Cardiac muscle cell (in vitro differentiated cells and primary cell): ENCODE measurements at regions not wholly inside any gene's neighbourhood (a gene's known extent, or its start where the extent isn't known, plus 50 kb on each side); places are given as distances from the start of the nearest gene placed in this dataset.

Experiments
- DNase-seq, 2 donors: peaks; one replicate each; pipeline versions ENCODE4 v3.0.0 to v3.0.0-alpha.2; 2010 to 2017; ENCODE audit warnings: low read depth in 1 of 2, low spot score in 1 of 2
- H3K27ac ChIP-seq: fragments of 200-600 bp; sonication (generic); 2 replicates; pipeline ENCODE4 v1.5.1; 2016
- H3K27me3 ChIP-seq: fragments of 200-600 bp; sonication (generic); 2 replicates; pipeline ENCODE4 v1.6.0; 2016; ENCODE audit warnings: control low read depth
- H3K36me3 ChIP-seq: fragments of 200-600 bp; sonication (generic); 2 replicates; pipeline ENCODE4 v1.5.1; 2016; ENCODE audit warnings: control low read depth
- H3K4me1 ChIP-seq: fragments of 200-600 bp; sonication (generic); 2 replicates; pipeline ENCODE4 v1.8.1; 2017; ENCODE audit warnings: low read depth, mild to moderate bottlenecking, mixed run types
- H3K4me3 ChIP-seq: fragments of 200-600 bp; sonication (generic); 2 replicates; pipeline ENCODE4 v1.5.1; 2016; ENCODE audit warnings: mild to moderate bottlenecking
- H3K9me3 ChIP-seq: fragments of 200-600 bp; sonication (generic); 2 replicates; pipeline ENCODE4 v1.5.1; 2017; ENCODE audit warnings: low read depth, mild to moderate bottlenecking, control low read depth
- CTCF ChIP-seq: IDR thresholded peaks from 2 replicates; pipeline ENCODE4 v1.5.1; 2012; ENCODE audit warnings: low read depth, mild to moderate bottlenecking, low read length

GRCh38 chr1:213464786-213465460 lies 413.9 kb downstream of the RPS6KC1 start:
- no peak for TF ChIP-seq CTCF
- no peaks in the 10 kb centered on the region for H3K27me3 ChIP-seq
- H3K4me1 ChIP-seq, result no peaks in the 10 kb centered on the region
- no peak for DNase-seq
- no peak overlapping the region for H3K27ac ChIP-seq
- no peaks in the 10 kb centered on the region for H3K36me3 ChIP-seq
- no peak overlapping the region for H3K4me3 ChIP-seq
- H3K9me3 ChIP-seq, result no peaks in the 10 kb centered on the region

GRCh38 chr1:213466541-213466940 lies 415.5 kb downstream of the RPS6KC1 start:
- H3K4me1 ChIP-seq, result no peaks in the 10 kb centered on the region
- no peak for TF ChIP-seq CTCF
- no peaks in the 10 kb centered on the region for H3K27me3 ChIP-seq
- H3K4me3 ChIP-seq, result no peak overlapping the region
- DNase-seq, result no peak
- no peaks in the 10 kb centered on the region for H3K36me3 ChIP-seq
- H3K27ac ChIP-seq, result no peak overlapping the region
- no peaks in the 10 kb centered on the region for H3K9me3 ChIP-seq

GRCh38 chr1:213474054-213474453 lies 423.0 kb downstream of the RPS6KC1 start:
- H3K36me3 ChIP-seq, result no peaks in the 10 kb centered on the region
- H3K9me3 ChIP-seq, result no peaks in the 10 kb centered on the region
- no peaks in the 10 kb centered on the region for H3K27me3 ChIP-seq
- no peak overlapping the region for H3K4me3 ChIP-seq
- peak overlapping the region; percentile 69 for H3K27ac ChIP-seq
- peak; percentile 47 to 62 for DNase-seq
- H3K4me1 ChIP-seq, result peaks cover 11% of the 10 kb centered on the region
- TF ChIP-seq CTCF, result no peak

- H3K36me3 ChIP-seq, result no peaks in the 10 kb centered on the region
- no peak for TF ChIP-seq CTCF
- DNase-seq, result no peak
- H3K9me3 ChIP-seq, result no peaks in the 10 kb centered on the region
- H3K27me3 ChIP-seq, result no peaks in the 10 kb centered on the region
- H3K4me1 ChIP-seq, result no peaks in the 10 kb centered on the region
- no peak overlapping the region for H3K4me3 ChIP-seq
- H3K27ac ChIP-seq, result no peak overlapping the region
These were observed 430.4 kb downstream of the RPS6KC1 start for GRCh38 chr1:213481395-213481794.

GRCh38 chr1:213484333-213484732 lies 433.3 kb downstream of the RPS6KC1 start:
- H3K4me1 ChIP-seq, result no peaks in the 10 kb centered on the region
- no peak overlapping the region for H3K4me3 ChIP-seq
- no peaks in the 10 kb centered on the region for H3K27me3 ChIP-seq
- no peak for DNase-seq
- H3K27ac ChIP-seq, result no peak overlapping the region
- no peak for TF ChIP-seq CTCF
- no peaks in the 10 kb centered on the region for H3K9me3 ChIP-seq
- H3K36me3 ChIP-seq, result no peaks in the 10 kb centered on the region
